GM10248 (cell line): ENCODE measurements at regions not wholly inside any gene's neighbourhood (a gene's known extent, or its start where the extent isn't known, plus 50 kb on each side); places are given as distances from the start of the nearest gene placed in this dataset.
A peak's percentile ranks its signal among the peaks of the same experiment; 100 is the strongest.

Source experiments
- CTCF ChIA-PET: fragments of 300-600 bp; sonication (Branson Sonifier 250); formaldehyde crosslinking; extraction: SDS; loops from one replicate; lab custom pipeline; 2021; ENCODE audit warnings: antibody characterized with exemption; lab: Yijun Ruan, JAX
- POLR2A ChIA-PET: fragments of 350-650 bp; sonication (Branson Sonifier 250); formaldehyde crosslinking; extraction: SDS; loops from one replicate; lab custom pipeline; 2020; ENCODE audit warnings: antibody characterized with exemption; lab: Yijun Ruan, JAX
- DNase-seq: peaks from one replicate; pipeline ENCODE4 v3.0.0; 2012; ENCODE audit errors: extremely low spot score
- TF ChIP-seq, protein P1 (sequence below): IDR thresholded peaks from 2 replicates; pipeline ENCODE4 v1.5.1; 2012; ENCODE audit warnings: mild to moderate bottlenecking, low read depth; ENCODE audit errors: extremely low read depth, missing control alignments, control extremely low read depth

DNA sequence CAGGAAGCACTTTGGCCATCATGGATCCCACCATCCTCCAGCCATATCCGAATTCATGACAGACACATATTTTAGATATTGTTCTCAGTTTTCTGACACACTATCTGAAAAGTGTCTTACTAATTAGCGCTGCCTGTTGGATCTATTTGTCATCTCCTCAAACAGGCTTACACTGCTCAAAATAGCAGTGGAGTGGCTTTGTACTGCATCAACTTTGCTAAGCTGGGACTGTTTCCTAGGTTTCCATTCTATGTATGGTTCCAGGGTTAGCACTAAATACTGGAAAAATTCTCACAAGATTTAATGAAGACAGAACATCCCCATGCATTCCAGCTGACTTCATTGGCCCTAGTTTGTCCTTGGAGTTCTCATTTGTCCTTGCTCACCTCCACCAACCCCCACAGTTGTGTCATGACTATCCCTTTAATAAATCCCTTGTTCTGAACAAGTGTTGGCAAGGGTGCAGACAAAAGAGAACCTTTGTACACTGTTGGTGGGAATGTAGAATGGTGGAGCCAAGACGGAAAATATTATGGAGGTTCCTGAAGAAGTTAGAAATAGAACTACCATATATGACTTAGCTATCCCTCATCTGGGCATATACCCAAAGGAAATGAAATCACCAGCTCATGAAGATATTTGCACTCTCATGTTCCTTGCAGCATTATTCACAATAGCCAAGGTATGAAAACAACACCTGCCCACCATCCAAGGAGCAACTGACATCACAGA, 136.5 kb upstream of the RAI14 start:
- ChIA-PET CTCF (interaction anchor here (1.0 to 1.7 kb wide), 5 partner anchors 9 to 374 kb away, joined by 3 to 8 read pairs (median 4); no protein-coding TSS in a partner anchor), POLR2A (no interaction called here)
- TF ChIP-seq, protein P1, sequence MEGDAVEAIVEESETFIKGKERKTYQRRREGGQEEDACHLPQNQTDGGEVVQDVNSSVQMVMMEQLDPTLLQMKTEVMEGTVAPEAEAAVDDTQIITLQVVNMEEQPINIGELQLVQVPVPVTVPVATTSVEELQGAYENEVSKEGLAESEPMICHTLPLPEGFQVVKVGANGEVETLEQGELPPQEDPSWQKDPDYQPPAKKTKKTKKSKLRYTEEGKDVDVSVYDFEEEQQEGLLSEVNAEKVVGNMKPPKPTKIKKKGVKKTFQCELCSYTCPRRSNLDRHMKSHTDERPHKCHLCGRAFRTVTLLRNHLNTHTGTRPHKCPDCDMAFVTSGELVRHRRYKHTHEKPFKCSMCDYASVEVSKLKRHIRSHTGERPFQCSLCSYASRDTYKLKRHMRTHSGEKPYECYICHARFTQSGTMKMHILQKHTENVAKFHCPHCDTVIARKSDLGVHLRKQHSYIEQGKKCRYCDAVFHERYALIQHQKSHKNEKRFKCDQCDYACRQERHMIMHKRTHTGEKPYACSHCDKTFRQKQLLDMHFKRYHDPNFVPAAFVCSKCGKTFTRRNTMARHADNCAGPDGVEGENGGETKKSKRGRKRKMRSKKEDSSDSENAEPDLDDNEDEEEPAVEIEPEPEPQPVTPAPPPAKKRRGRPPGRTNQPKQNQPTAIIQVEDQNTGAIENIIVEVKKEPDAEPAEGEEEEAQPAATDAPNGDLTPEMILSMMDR, result no peak
- DNase-seq, result no peak

DNA sequence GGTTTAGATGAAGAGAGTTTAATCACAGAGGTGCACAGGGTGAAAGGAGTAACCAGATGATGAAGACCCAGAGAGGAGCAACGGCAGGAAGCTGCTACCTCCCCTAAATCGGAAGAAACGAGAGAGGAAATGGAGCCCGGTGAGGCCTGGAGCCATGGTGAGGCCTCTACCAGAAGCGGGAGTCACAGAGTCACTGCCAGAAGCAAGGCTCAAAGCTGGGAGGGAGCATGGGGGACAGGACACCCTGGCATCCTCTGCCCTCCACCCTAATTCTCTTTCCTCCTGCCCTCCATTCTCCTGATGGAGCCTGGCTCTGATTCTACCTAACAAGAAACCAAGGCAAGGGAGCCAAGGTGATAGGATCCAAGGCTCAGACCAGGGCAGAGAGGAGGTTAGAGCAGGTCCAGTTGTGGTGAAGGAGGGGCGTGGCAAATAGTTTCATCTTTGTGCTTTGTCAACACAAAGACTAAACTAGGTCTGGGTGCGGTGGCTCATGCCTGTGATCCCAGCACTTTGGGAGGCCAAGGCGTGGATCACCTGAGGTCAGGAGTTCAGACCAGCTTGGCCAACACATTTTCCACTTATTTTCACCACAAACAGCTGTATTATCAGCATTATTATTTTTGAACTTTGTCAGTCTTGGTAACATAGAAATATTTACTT, 134.4 kb upstream of the RAI14 start:
- POLR2A ChIA-PET, result no interaction called here
- CTCF ChIA-PET, result interaction anchor here (4.2 to 5.0 kb wide), 4 partner anchors 10 to 376 kb away, joined by 22 to 107 read pairs (median 46); no protein-coding TSS in a partner anchor
- no peak for DNase-seq
- TF ChIP-seq, protein P1, result no peak

DNA sequence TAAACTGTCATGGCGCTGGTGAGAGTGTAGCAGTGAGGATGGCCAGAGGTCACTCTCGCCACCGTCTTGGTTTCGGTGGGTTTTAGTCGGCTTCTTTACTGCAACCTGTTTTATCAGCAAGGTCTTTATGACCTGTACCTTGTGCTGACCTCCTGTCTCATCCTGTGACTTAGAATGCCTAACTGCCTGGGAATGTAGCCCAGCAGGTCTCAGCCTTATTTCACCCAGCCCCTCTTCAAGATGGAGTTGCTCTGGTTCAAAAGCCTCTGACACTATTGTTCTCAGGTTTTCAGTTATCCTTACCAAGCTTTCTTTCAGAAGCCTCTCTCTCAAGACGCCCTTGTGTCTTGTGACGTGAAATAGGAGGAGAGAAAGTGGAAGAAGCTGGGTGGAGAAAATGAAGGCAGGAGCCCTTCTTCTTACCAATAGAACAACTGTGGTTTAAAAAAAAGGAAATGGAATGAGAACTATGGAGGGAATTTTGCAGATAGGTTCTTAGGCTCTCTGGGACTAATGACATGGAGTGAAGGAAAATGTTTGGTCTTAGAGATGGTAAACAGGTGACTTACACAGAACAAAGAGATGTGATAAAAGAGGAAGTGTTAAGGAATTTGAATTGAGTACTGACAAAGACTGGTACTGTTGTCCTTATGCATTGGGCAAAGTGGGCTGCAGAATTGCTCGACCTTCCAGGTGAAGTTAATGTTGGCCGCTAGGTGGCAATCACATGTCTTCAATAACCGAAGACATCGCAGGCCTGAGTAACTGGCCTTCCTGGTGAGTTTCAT, 133.3 kb upstream of the RAI14 start:
- CTCF ChIA-PET, result interaction anchor here (0.7 to 5.0 kb wide), 39 partner anchors 11 to 480 kb away, joined by 3 to 107 read pairs (median 5); partner anchors contain the start of genes BRIX1 and RAD1
- POLR2A ChIA-PET, result no interaction called here
- peak; percentile 72 for DNase-seq
- TF ChIP-seq, protein P1, result peak; percentile 69

DNA sequence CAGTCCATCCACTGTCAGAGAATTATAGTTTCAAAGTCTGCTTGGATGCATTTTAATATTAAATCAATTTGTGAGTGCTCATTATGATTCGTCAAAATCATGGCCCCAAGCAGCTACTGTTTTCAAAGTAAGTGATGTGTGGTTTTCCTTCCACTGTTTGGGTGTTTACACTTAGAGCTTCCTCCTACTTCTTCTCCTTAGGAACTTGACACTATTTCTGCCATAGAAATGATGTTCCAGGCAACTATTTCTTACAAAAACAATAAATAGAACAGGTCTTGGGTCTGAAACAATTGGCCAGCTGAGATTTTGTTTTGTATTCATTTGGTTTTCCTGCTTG, 132.8 kb upstream of the RAI14 start:
- DNase-seq, result no peak
- ChIA-PET POLR2A (no interaction called here), CTCF (interaction anchor here (0.7 to 5.0 kb wide), 44 partner anchors 11 to 480 kb away, joined by 3 to 107 read pairs (median 5); partner anchors contain the start of genes BRIX1, RAD1 and TTC23L)
- TF ChIP-seq, protein P1, result no peak

DNA sequence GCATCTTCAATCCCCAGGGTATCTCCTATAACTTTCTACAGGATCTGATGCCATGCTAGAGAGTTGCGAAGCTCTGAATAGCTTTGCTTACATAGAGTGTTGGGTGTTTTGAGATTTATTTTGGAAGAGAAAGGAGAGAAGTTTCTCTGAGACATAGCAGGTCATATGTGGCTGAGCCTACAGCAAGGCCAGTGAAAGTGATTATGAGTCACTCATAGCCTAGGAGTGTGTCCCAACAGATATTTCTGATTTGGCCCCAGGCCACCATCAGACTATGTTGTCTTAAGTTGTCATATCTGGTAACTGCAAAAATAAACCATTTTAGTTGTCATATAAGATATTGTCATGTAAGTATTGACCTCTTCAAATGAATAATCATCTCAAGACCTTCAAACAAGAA, 132.0 kb upstream of the RAI14 start:
- POLR2A ChIA-PET, result no interaction called here
- no peak for DNase-seq
- TF ChIP-seq, protein P1, result no peak
- CTCF ChIA-PET, result interaction anchor here (0.7 to 5.0 kb wide), 36 partner anchors 10 to 479 kb away, joined by 3 to 107 read pairs (median 5); partner anchors contain the start of genes BRIX1, RAD1 and TTC23L

DNA sequence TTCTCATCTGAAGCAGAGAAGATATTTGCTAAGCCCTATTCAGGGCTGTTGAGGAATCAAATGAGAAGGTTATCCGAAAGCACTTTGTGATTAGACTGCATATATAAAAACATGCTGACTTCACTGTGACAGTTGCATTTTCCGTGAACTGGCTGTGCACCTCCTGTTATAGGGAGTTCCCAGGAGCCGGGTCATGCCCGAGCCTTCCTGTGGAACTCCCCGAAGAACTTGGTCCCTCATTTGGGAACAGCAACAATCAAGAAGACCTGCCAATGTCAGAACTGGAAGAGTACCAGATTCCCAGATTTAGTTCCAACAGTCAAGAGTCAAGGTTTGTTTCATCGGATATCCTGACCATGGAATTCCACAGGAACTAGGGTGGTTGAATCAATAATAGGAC, 130.4 kb upstream of the RAI14 start:
- DNase-seq, result no peak
- ChIA-PET POLR2A (no interaction called here), CTCF (interaction anchor here (0.8 to 5.0 kb wide), 6 partner anchors 9 to 390 kb away, joined by 3 to 107 read pairs (median 33); partner anchors contain the start of genes BRIX1 and RAD1)
- TF ChIP-seq, protein P1, result no peak
